HL-60 (cell line): ENCODE measurements at regions not wholly inside any gene's neighbourhood (a gene's known extent, or its start where the extent isn't known, plus 50 kb on each side); places are given as distances from the start of the nearest gene placed in this dataset.

Experiments used
- DNase-seq, 2 experiments: peaks; one replicate each; pipeline ENCODE4 v3.0.0-alpha.2; 2010 to 2020; ENCODE audit warnings: low read depth in 1 of 2, low spot score in 1 of 2
- H3K27ac ChIP-seq: fragments of 250-450 bp; sonication (Bioruptor Pico); replicated peaks from 2 replicates; pipeline ENCODE4 v1.5.1; 2020; ENCODE audit warnings: mild to moderate bottlenecking, moderate library complexity
- H3K27me3 ChIP-seq: fragments of 250-450 bp; sonication (Bioruptor Pico); 2 replicates; pipeline ENCODE4 v1.5.1; 2021; ENCODE audit warnings: mild to moderate bottlenecking, moderate library complexity; ENCODE audit not compliant: insufficient read depth, poor library complexity, severe bottlenecking
- H3K4me3 ChIP-seq: replicated peaks from 2 replicates; pipeline ENCODE4 v1.5.1; 2011; ENCODE audit warnings: mild to moderate bottlenecking, control low read depth, low read length; ENCODE audit not compliant: insufficient read depth
- GABPA ChIP-seq: IDR thresholded peaks from 2 replicates; pipeline ENCODE4 v1.6.1; 2012; ENCODE audit warnings: low read depth
- POLR2AphosphoS5 ChIP-seq: IDR thresholded peaks from 2 replicates; pipeline ENCODE4 v1.6.1; 2012; ENCODE audit warnings: low read depth
- REST ChIP-seq: IDR thresholded peaks from 2 replicates; pipeline ENCODE4 v1.6.1; 2012; ENCODE audit warnings: low read depth; ENCODE audit not compliant: insufficient replicate concordance
- SPI1 ChIP-seq: IDR thresholded peaks from 2 replicates; pipeline ENCODE4 v1.6.1; 2012; ENCODE audit warnings: low read depth, mild to moderate bottlenecking, borderline replicate concordance
- TF ChIP-seq, protein P1 (sequence below): IDR thresholded peaks from one replicate; pipeline ENCODE4 v1.5.1; 2011; ENCODE audit warnings: low read length, control low read depth, inconsistent platforms; ENCODE audit not compliant: insufficient read depth

DNA sequence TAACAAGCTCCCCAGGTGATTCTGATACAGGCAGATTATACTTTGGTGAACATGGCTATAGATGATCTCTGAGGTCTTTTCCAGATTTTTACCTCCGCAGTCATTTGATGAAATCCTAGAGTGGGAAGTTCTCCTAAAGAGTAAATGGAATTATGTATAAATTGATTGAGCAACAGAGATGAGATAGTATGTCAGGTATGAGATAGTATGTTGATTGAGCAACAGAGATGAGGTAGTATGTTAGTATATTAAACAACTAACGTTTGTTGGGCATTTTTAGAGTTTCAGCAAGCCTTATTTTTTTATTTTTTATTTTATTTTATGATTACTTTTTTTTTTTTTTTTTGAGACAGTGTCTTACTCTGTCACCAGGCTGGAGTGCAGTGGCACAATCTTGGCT is 265.0 kb upstream of the SOX2 start:
- H3K27me3 ChIP-seq = no peaks in the 10 kb centered on the region
- TF ChIP-seq POLR2AphosphoS5 (no peak), REST (no peak), GABPA (no peak), SPI1 (no peak)
- TF ChIP-seq, protein P1, sequence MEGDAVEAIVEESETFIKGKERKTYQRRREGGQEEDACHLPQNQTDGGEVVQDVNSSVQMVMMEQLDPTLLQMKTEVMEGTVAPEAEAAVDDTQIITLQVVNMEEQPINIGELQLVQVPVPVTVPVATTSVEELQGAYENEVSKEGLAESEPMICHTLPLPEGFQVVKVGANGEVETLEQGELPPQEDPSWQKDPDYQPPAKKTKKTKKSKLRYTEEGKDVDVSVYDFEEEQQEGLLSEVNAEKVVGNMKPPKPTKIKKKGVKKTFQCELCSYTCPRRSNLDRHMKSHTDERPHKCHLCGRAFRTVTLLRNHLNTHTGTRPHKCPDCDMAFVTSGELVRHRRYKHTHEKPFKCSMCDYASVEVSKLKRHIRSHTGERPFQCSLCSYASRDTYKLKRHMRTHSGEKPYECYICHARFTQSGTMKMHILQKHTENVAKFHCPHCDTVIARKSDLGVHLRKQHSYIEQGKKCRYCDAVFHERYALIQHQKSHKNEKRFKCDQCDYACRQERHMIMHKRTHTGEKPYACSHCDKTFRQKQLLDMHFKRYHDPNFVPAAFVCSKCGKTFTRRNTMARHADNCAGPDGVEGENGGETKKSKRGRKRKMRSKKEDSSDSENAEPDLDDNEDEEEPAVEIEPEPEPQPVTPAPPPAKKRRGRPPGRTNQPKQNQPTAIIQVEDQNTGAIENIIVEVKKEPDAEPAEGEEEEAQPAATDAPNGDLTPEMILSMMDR = no peak
- no peak overlapping the region for H3K27ac ChIP-seq
- DNase-seq = no peak
- no peak overlapping the region for H3K4me3 ChIP-seq

- Histone ChIP-seq H3K27ac (no peak overlapping the region), H3K4me3 (no peak overlapping the region), H3K27me3 (no peaks in the 10 kb centered on the region)
- TF ChIP-seq GABPA = no peak
- TF ChIP-seq, protein P1 = no peak
- no peak for TF ChIP-seq REST
- no peak for TF ChIP-seq SPI1
- TF ChIP-seq POLR2AphosphoS5 = no peak
- no peak for DNase-seq
Measured at GRCh38 chr3:181442066-181442465, 269.7 kb upstream of the SOX2 start.

- no peak overlapping the region for H3K4me3 ChIP-seq
- DNase-seq = no peak
- no peak for TF ChIP-seq SPI1
- TF ChIP-seq GABPA = no peak
- TF ChIP-seq REST = no peak
- H3K27me3 ChIP-seq = no peaks in the 10 kb centered on the region
- no peak overlapping the region for H3K27ac ChIP-seq
Measured at GRCh38 chr3:181432992-181433391, 278.7 kb upstream of the SOX2 start.

GRCh38 chr3:181431748-181432147 is 280.0 kb upstream of the SOX2 start:
- Histone ChIP-seq H3K27me3 (no peaks in the 10 kb centered on the region), H3K27ac (no peak overlapping the region), H3K4me3 (no peak overlapping the region)
- TF ChIP-seq, protein P1 = no peak
- no peak for TF ChIP-seq REST
- TF ChIP-seq SPI1 = no peak
- no peak for TF ChIP-seq GABPA
- TF ChIP-seq POLR2AphosphoS5 = no peak
- no peak for DNase-seq
